Activated CD4-positive, alpha-beta T cell treated with anti-CD3 and anti-CD28 coated beads, Interleukin-2, Interleukin-4, amounts not matched to agents 100 ng/mL and 50 ng/mL, durations not matched to agents 16 hours and 8 hours (primary cell): ENCODE measurements at regions not wholly inside any gene's neighbourhood (a gene's known extent, or its start where the extent isn't known, plus 50 kb on each side); places are given as distances from the start of the nearest gene placed in this dataset.
"Not testable (repeated sequence)": the region's sequence is repeated elsewhere in the genome, so short reads cannot be mapped to it uniquely, and the experiment has no call there.

ENCODE experiments used
- DNase-seq: peaks from one replicate; pipeline ENCODE4 v3.0.0-alpha.2; 2020; ENCODE audit warnings: low spot score

DNA sequence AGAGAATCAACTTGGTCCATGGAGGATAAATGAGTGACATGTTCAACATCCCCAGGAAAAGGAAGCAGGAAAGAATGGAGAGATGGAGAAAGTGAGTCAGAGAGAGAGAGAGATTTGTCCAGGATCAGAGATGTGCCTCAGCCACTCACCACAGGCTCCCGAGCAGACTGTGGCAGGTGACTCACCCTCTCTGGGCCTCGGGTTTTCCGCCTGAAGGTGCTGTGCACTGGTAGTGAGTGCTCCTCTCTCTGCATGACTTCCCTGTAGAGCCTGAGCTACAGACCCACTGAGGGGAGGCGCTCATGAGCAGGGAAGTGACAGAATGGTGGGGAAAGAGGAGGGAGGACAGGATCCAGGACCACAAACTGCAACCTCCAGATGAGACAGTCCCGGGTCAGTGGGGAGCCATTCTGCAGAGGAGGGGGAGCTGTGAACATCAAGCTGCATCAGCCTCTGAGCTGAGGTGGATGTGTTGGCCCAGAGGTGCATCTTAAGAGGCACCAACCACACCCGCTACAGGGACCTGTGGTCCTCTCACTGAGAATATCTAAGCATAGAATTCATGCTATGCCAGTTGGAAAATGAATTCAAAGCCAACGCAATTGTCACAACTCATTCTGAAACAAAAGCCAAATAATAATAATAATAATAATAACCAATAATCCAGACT, 433.4 kb downstream of the BRD1 start:
- DNase-seq = no peak

DNA sequence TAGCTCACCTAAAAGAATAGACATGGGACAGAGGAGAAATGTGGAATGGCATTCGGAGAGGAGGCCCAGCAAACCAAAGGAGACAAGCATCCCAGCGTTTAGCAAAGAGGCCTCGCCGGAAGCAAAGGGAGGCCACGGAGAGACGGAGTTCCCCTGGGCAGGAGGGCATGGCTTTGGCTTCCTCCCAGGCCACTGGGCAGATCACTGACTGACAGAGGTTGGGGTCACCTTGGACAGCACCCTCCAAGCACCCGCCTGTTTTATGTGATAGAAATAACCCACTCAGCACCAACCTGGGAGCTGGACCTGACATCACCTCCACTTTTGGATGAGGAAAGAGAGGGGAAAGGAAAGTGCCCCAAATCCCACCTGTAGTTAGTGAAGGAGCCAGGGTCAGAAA, 434.1 kb downstream of the BRD1 start:
- no peak for DNase-seq

DNA sequence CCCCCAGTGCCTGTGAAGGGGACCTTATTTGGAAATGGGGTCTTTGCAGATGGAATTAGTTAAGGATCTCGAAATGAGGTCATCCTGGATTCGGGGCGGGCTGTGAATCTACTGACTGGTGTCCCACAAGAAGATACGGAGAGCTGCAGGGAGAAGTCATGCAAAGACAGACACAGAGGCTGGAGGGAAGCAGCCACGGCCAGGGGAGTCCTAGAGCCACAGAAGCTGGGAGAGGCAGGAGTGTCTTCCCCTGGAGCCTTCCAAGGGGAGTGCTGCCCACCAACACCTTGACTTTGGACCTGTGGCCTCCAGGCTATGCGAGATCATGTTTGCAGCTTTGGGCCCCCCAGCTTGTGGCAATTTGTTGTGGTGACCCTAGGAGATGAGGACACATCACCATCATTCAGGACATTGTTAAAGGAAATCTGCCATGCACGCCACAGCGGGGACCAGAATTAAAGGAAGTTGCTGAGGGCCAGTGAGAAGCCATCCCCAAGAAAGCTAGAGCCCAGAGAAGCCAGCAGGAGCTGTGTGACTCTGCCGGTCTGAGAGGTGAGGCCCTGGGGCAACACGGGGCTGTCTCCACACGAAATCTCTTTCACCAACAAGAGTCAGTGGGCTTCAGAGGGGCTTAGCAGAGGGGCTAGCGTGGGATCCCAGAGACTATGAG, 434.7 kb downstream of the BRD1 start:
- no peak for DNase-seq

DNA sequence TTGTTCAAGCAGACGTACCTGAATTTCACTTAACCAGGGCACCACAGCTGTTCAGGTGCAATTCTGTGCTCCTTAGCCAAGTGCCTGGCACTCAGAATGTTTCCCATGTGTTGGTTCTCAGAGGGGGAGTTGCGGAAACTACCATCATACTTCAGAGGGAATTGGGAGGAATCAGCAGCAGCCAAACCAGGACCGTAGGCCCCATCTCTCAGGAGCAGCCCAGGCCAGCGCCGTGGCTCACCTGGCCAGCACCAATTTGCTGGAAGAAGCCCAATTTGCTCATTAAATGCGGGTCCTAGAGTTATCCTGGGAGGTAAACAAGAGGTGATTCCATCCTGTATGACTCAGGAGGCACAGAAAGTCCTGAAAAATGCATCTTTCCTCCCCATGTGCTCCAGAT, 435.4 kb downstream of the BRD1 start:
- DNase-seq = no peak

DNA sequence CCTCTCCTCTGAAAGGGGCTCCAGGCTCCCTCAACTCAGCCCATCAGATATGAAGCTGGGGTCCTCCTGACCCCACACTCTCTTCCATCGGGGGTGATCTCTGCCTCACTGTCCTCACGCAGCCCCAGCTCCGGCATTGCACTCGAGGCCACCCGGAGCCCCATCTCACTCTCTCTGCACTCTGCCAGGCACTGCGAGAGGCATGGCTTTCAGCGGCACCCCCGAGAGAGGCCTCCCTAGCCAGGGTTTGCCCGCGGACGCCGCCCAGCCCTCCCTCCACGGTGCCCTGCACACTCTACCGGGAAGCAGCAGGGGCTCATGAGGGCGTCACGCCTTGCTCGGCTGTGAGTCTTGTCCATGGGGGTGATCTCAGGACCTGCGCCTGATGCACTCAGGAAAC, 436.2 kb downstream of the BRD1 start:
- no peak for DNase-seq

DNA sequence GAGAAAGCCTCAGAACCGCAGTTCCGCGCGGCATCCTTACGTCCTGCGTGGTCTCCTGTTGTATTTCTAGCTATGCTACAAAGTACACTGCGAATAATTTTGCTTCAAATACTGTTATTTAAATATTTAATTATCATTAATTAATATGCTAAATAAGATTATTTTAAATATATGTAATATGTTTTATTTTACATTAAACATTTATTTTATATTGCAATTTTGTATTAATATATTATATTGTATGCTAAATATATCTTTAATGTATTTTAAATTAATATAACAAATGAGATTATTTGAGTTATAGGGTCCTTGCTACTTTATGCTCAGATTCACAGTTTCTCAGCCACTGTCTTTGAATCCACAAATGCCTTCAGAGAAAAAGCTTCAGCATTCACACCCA, 436.7 kb downstream of the BRD1 start:
- no peak for DNase-seq

DNA sequence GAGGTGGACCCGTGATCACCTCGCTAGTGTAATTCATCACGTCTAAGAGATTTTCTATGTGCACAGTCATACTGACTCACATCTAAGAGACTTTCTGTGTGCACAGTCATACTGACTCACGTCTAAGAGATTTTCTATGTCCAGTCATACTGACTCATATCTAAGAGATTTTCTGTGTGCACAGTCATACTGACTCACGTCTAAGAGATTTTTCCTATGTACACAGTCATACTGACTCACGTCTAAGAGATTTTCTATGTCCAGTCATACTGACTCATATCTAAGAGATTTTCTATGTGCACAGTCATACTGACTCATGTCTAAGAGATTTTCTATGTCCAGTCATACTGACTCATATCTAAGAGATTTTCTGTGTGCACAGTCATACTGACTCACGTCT, 443.8 kb downstream of the BRD1 start:
- not testable (repeated sequence) for DNase-seq

DNA sequence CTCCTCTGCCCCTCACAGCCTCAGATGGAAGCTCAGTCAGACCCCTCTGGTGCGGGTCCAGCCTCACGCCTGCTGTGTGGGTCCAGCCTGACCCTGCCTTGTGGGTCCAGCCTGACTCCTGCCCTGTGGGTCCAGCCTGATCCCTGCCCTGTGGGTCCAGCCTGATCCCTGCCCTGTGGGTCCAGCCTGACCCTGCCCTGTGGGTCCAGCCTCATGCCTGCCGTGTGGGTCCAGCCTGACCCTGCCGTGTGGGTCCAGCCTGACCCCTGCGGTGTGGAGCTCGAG, 445.3 kb downstream of the BRD1 start:
- DNase-seq = no peak

DNA sequence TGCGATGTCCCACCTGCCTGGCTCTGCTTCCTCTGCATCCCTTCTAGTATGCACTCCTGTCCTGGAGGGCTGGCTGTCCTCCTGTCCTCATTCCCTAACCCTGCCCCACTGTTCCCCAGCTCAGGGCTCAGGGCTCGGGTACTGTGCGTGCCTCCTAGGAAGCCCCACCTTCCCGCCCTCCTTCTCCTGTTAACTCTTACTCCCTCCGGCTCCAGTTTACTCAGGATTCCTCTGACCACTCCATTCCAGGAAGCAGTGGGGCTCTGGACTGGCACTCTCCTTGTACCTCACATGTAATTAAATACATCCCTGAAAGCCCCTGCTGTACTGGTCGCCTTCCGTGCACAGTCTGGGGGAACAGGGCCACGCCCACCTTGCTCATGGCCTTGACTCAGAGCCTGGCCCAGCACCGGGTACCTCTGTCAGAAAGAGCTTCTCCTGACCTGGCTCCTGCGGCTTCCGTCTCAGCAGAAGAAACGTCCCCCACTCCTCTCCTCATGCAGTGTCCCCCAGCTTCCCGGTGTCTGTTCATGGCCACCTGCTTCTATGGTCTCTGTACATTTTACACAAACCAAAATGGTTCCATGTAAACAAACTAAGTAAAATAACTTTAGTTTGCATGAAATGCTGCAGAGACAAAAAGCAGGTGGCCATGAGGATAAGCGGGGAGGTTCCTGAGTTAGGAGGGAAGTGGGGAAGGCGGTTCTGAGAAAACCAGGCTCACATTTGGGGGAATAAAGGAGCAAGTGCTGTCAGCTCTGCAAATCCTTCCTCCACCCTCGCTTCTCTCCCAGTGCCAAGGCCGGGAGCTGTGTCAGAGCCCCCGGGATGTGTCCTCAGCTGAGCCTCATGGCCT, 445.9 kb downstream of the BRD1 start:
- DNase-seq = no peak

DNA sequence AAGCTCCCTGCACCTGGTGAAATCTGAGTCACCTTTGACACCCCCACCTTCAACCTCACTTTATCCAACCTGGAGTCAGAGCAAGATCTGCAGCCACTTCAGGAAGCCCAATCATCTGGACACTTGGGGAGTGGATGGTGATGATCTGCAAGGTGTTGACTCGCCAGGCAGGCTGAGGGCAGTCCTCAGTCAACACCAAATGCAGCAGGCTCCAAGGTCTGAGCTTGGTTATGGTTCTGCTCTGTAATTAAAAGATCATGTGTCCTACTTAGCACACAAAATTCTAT, 446.9 kb downstream of the BRD1 start:
- DNase-seq = no peak

DNA sequence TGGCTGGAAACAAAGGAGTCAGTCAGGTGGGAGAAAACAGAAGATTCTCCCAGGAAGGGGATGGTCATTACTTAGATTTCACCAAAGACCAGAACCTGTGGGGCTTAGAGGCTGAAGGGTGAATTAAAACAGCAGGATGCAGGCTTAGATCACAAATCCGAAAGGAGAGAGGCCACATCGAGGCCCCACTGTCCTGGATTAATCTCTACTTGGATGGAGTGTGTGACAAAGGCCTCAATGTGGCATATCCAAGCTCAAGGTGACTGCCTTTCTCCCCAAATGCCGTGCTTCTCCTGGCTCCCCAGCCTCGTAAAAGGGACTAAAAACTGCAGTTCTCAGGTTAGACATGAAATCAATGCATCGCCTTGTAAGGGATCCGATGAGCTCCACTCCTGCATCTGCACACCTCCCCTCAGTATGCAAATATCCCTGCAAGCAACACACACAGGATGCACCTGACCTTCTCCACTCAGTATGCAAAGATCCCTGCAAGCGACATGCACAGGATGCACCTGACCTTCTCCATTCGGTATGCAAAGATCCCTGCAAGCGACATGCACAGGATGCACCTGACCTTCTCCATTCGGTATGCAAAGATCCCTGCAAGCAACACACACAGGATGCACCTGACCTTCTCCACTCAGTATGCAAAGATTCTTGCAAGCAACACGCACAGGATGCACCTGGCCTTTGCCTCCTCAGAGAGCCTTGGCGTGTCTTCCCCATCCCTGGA, 447.4 kb downstream of the BRD1 start:
- DNase-seq = no peak

DNA sequence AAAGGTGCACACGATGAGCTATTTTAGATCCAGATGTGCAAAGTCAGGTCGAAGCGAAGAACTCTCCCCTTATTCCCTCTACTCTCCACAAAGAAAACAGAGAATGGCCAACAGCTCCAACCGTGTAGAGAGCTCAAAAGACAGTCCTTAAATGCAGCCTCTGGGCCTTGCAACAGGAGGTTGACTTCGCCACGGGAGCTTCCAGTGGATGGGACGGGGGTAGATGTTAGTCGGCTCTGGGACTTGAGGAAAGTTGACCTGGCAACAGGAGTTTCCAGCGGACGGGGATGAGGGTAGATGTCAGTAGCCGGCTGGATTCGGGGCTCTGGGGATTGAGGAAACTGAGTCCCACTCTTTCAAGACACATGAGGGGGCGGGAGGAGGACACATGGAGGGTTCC, 450.4 kb downstream of the BRD1 start:
- DNase-seq = no peak

DNA sequence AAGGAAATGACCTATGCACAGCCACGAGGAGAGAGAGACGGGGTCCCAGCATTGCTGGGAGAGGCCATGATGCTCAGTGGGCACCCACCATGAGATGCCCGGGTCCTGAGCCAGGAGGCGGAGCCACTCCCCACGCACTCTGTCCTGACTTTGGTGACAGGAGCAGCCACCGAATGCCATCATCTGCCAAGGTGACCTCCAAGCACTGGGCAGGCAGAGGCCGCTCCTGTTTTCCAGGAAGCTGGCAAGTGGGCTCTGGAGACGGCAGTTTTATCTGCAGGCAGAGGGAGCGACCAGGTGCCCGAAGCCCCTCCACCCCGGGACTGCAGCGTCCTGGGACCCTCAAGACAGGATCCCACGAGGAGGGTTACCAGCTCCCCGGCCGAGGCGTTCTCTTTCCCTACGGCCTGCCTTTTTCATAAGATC, 453.9 kb downstream of the BRD1 start:
- no peak for DNase-seq

DNA sequence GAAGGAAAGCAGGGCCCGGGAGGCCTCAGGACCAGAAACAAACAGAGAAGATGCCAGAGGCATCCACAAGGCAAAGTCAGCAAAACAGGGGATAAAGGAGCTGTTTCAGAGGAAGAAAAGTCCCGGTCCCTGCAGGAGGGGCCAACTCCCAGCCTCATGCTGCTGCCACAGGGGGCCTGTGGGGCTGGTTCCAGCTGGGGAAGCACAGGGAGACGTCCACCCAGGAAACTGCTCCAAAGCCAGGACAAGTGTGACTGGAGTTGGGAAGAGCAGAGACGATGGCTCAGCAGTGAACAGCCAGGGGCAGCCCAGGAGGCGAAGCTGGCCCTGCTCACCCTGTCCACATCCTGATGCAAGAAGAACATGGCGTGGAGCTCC, 454.4 kb downstream of the BRD1 start:
- no peak for DNase-seq

DNA sequence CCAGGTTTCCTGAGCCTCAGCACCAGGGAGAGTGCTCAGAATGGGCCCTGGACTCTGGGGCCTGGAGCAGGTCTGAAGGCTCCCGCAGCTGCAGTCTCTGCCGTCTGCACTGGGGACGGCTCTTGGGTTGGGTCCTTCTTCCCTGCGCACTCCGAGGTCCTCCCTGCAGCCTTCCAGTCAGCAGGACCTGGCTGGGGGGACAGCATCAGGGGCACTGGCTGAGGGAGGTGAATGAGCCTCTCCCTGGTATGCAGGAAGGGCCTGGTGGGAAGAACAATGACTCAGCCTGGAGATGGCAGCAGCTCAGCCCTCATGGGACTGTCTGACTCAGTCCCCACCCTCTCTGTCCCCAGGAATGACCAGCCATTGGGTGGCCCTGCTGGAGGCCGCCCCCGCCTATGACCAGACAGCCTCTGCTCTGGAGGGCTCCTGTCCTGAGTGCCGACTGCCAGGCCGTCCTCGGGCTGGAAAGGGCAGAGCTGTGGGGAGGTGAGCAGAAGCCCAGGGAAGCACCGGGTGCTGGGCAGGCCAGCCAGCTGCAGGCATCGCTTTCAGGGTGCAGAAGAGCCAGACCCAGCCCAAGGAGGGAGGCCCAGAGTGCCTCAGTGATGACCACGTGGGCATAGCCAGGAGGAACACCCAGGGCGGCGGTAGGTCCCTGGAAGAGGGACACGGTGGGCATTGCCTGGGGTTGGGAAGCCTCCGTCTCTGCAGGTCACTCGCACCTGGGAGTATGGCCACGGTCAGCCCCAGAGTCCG, 455.0 kb downstream of the BRD1 start:
- no peak for DNase-seq

DNA sequence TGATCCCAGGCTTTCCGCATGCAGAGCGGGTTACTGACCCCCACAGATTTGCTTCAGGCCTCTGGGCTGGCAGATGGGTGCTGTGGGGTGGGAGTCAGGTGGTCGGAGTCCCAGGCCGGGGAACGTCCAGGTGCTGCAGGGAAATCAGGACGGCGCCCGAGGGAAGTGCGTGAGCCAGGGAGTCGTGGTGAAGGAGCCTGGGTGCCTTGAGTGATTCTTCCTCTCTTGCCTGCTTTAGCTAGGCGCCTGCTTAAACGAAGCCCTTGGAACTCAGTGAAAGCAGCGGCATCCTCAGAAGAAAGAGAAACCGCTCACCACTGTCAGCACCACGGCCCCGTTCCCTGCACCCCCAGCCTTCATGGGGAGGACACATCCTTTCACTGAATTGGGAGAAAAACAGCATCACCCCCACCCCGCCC, 455.6 kb downstream of the BRD1 start:
- DNase-seq = no peak

DNA sequence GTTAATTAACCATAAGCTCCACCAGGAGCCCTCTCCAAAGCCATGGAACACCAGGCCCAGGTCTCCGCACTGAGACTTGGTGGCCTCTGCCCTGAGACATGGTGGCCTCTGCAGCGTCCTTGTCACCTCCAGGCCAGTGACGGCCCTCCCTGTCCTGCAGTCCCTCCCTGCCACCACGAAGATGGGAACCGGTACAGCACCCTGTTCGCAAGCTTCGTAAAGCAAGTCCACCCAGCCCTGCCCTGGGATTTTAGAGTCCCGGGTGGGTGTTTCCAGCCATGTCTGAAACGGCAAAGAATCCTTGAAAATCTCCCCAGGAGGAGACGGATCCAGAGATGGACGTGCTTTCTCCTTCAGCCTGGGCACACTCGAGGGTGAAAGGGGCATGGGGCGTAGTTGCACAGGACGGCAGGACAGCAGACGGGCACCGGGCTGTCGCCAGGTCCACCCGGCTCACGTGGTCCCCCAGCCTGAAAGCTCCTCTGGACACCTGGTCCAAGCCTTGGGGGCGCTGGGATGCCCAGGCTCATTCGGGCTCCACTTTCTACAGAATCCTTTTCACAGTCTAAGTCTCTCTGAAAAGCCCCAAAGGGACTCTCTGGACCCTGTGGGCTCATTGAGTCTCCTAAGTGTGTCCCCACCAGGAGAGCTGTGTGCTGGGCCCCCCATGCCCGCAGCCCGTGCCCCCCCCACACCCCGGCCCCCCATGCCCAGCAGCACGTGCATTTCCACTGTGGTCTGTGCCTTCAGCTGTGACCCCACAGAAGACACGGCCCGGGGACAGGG, 456.2 kb downstream of the BRD1 start:
- no peak for DNase-seq

DNA sequence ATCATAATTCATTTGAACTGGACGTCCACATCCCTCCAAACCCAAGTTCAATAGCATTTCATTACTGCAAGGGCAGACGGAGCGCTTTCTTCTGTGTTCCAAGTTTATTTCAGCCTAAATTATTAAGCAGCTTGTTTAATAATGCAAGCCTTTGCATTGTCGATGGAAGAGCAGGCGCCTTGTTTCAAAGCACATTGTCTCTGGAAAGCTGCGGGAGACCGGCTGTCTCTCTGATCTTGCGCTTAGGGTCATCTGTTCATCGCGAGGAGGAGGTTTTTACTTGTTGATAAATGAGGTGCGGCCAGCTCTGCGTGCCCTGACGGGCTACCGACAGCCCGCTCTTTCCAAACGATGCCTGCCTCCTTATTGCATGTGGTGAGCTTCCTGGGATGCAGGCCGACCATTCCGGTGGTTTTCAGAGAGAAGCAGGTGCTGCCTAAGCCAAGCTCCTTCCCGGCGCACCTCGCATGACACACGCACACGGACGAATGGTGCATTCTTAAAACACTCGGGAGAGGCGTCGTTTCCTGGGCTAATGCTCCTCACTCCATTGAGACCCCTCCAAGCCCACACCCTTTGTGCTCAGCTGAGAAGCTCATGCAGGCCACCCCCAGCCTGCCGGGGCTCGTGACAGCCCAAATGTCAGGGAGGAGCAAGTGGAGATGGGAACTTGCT, 456.9 kb downstream of the BRD1 start:
- no peak for DNase-seq

DNA sequence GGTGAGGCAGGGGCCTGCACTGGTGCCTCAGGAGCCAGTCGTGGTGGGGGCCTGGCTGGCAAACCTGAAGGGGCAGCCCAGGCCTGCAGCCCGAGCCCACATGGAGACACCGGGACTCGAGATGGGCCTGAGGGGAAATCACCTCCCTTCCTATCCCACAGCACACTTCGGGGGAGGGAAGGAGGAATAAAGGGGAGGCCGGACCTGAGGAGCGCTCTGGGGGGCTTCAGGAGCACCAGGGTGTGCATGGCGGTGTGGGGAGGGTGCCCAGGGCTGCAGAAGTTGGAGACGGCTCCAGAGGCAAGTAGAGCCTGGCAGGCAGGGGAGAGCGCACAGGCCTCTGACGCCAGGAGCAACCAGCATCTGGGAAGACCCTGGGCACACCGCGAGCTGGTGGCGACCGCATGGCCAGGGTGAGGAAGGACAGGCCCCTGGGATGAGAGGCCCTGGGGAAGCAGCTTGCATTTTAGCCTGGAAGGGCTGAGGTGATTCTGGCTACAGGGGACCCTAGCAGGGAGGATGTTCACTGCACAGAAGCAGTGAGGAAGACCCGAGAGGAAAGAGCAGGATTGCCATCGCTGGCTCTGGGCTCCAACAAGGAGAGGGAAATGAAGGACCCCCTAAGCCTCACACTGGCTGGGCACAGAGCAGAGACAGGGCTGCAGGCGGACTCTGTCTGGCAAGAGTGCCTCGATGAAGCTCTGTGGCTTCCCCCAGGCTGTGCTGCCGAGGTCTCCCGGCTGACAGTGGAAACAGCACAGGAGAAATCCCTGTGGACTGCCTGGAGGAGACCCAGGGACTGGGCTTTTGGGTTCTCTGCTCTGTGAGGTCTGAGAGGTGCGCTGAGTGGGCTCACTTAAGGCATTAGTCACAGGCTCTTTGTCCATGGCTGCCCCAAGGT, 457.7 kb downstream of the BRD1 start:
- no peak for DNase-seq
